ENCODE measurements at regions not wholly inside any gene's neighbourhood (a gene's known extent, or its start where the extent isn't known, plus 50 kb on each side); places are given as distances from the start of the nearest gene placed in this dataset.

GRCh38 chr22:27672721-27673418 is 128.7 kb downstream of the MN1 start:
- intact Hi-C loops (cut with DNase I), result no loop called here

DNA sequence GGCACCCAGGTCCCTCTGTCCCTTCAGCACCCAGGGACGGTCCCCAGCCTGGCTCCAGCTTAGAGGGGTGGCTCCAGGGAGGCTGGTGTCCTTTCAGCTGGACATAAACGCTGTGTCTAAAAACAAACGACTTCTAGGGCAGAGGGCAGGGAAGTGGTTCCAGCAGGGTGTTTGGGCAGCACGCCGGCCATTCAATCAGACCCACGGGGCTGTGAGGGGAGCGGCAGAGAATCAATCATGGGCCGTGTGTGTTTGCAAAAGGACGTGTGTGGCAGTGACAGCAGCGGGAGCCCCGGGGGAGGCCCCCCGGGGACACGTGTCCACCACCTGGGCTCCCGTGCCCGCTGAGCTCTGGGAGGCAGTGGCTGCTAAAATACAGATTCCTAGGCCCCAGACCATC is 127.7 kb downstream of the MN1 start:
- DNase-seq, result no peak
- intact Hi-C loops (cut with DNase I), result no loop called here
- Histone ChIP-seq H3K4me3 (replicated peaks in 1 of 3) (no peak overlapping the region), H3K27ac (no peak overlapping the region), H3K9me3 (no peaks in the 10 kb centered on the region), H3K36me3 (no peaks in the 10 kb centered on the region), H3K4me1 (peaks cover 0 to 6% of the 10 kb centered on the region in 2 donors), H3K27me3 (no peaks in the 10 kb centered on the region)
- 36 to 38% methylated on average over 13 to 15 of the region's 15 CpGs for WGBS, 2 donors
- TF ChIP-seq, protein P1, sequence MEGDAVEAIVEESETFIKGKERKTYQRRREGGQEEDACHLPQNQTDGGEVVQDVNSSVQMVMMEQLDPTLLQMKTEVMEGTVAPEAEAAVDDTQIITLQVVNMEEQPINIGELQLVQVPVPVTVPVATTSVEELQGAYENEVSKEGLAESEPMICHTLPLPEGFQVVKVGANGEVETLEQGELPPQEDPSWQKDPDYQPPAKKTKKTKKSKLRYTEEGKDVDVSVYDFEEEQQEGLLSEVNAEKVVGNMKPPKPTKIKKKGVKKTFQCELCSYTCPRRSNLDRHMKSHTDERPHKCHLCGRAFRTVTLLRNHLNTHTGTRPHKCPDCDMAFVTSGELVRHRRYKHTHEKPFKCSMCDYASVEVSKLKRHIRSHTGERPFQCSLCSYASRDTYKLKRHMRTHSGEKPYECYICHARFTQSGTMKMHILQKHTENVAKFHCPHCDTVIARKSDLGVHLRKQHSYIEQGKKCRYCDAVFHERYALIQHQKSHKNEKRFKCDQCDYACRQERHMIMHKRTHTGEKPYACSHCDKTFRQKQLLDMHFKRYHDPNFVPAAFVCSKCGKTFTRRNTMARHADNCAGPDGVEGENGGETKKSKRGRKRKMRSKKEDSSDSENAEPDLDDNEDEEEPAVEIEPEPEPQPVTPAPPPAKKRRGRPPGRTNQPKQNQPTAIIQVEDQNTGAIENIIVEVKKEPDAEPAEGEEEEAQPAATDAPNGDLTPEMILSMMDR (IDR thresholded peaks at IDR 0.05), result no peak
- no peak for TF ChIP-seq POLR2A (IDR thresholded peaks at IDR 0.05)

More at GRCh38 chr22:27672721-27673418, 128.7 kb downstream of the MN1 start:
- Histone ChIP-seq H3K4me3 (replicated peaks in 1 of 3) (no peak overlapping the region), H3K4me1 (peaks cover 0 to 6% of the 10 kb centered on the region in 2 donors), H3K27ac (no peak overlapping the region), H3K9me3 (no peaks in the 10 kb centered on the region), H3K36me3 (no peaks in the 10 kb centered on the region), H3K27me3 (no peaks in the 10 kb centered on the region)
- no peak for TF ChIP-seq POLR2A (IDR thresholded peaks at IDR 0.05)
- TF ChIP-seq, protein P1 (IDR thresholded peaks at IDR 0.05), result no peak
- 81 to 90% methylated on average over 9 of the region's 9 CpGs for WGBS, 2 donors
- no peak for DNase-seq

DNA sequence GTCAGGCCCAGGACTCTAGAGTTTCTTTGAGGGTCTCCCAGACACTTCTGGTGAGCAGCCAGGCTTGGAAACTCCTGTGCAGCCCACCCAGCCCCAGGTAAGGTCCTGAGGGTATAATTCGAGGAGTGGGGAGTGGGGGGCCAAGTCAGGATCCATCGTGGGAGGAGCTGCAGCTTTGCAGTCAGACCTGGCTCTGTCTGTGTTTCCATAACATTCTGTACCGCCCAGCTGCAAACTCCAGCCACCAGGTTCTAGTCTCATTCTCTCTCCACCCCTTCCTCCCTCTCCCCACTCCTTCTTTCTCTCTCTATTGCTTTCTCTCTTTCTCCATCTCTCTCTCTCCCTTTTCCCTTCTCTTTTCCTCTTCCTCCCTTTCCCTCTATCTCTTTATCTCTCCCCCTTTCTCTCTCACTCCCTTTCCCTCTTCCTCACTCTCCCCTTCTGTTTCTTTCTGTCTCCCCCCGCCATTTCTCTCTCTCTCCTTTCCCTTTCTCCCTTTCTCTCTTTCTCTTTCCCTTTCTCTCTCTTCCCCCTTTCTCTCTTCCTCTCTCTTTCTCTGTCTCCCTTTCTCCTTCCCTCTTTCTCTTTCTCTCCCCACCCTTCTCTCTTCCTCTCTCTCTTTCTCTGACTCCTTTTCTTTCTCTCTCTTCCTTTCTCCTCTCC is 127.2 kb downstream of the MN1 start:
- Histone ChIP-seq H3K27ac (no peak overlapping the region), H3K4me1 (peaks cover 0 to 6% of the 10 kb centered on the region in 2 donors), H3K36me3 (no peaks in the 10 kb centered on the region), H3K27me3 (no peaks in the 10 kb centered on the region), H3K4me3 (replicated peaks in 1 of 3) (no peak overlapping the region), H3K9me3 (no peaks in the 10 kb centered on the region)
- TF ChIP-seq, protein P1 (IDR thresholded peaks at IDR 0.05), result no peak
- no peak for TF ChIP-seq POLR2A (IDR thresholded peaks at IDR 0.05)
- intact Hi-C loops (cut with DNase I), result no loop called here
- no peak for DNase-seq
- 53 to 60% methylated on average over 4 of the region's 4 CpGs for WGBS, 2 donors

DNA sequence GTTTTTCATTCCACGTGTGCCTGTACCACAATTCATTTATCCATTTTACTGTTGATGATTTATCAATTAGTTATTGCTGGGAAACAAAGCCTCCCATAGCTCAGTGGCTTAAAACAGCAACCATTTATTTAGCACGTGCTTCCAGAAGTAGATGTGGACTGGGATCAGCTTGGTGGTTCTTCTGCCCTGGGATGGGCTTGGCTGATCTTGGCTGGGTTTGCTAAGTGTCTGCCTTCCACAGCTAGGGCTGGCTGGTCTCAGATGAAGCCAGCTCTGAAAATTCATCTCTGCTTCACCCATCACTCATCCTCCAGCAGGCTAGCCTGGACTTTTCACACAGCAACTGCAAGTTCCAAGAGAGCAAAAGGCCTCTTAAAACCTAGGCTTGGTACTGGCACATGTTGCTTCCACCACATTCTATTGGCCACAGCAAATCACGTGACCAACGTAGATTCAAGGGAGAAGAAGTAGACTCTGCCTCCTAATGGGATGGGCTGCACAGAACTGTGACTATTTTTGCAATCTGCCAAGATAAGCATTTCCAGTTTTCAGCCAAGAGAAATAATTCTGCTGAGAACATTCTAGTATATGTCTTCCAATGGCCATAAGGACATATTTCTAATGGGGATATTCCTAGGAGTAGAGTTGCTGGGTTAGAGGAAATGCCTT is 124.9 kb downstream of the MN1 start:
- no peaks in the 10 kb centered on the region for H3K9me3 ChIP-seq
- intact Hi-C loops (cut with DNase I), result no loop called here
- H3K27ac ChIP-seq, result no peak overlapping the region
- WGBS, 2 donors, result 87 to 89% methylated on average over 4 of the region's 4 CpGs
- TF ChIP-seq POLR2A (IDR thresholded peaks at IDR 0.05), result no peak
- TF ChIP-seq, protein P1 (IDR thresholded peaks at IDR 0.05), result no peak
- no peak for DNase-seq
- H3K36me3 ChIP-seq, result no peaks in the 10 kb centered on the region
- H3K4me1 ChIP-seq, result no peaks in the 10 kb centered on the region
- H3K27me3 ChIP-seq, result no peaks in the 10 kb centered on the region
- no peak overlapping the region for H3K4me3 ChIP-seq (replicated peaks in 1 of 3)
